Jurkat, Clone E6-1 (cell line): ENCODE measurements at regions not wholly inside any gene's neighbourhood (a gene's known extent, or its start where the extent isn't known, plus 50 kb on each side); places are given as distances from the start of the nearest gene placed in this dataset.
"Not testable (repeated sequence)": the region's sequence is repeated elsewhere in the genome, so short reads cannot be mapped to it uniquely, and the experiment has no call there.

Source experiments
- DNase-seq: peaks from one replicate; pipeline ENCODE4 v3.0.0-alpha.2; 2011; ENCODE audit warnings: low read depth, low spot score
- H3K4me3 ChIP-seq: 2 replicates; pipeline ENCODE4 v1.5.1; 2011; ENCODE audit warnings: mild to moderate bottlenecking, low read length, control low read depth, moderate library complexity

- no peak overlapping the region for H3K4me3 ChIP-seq
- DNase-seq: no peak
Measured at GRCh38 chr7:24422441-24423010, 138.5 kb downstream of the NPY start.

- no peak overlapping the region for H3K4me3 ChIP-seq
- no peak for DNase-seq
Measured at GRCh38 chr7:24425664-24426063, 141.7 kb downstream of the NPY start.

DNA sequence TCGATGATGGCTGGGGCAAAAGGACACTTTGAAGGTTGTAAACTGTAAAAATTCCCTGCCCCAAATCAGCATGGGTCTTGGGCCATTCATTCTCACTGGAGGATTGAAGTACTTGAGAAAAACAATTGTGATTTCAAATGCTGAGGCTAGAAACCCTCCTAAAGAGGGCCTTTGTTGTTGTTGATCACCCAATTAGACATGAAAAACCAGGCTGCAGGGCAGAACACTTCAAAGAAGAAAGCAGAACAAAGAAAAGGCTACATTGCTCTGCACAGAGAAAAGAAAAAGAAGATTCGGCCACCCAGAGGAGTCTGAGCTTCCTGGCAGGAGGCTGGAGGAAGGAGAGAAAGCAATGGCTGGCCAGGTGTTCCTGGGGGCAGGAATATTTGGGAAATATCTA is 143.1 kb downstream of the NPY start:
- DNase-seq: no peak

GRCh38 chr7:24428676-24429075 is 144.6 kb upstream of the PALS2 start:
- DNase-seq: no peak

More for the DNA sequence above, 143.1 kb downstream of the NPY start:
- H3K4me3 ChIP-seq: no peak overlapping the region

DNA sequence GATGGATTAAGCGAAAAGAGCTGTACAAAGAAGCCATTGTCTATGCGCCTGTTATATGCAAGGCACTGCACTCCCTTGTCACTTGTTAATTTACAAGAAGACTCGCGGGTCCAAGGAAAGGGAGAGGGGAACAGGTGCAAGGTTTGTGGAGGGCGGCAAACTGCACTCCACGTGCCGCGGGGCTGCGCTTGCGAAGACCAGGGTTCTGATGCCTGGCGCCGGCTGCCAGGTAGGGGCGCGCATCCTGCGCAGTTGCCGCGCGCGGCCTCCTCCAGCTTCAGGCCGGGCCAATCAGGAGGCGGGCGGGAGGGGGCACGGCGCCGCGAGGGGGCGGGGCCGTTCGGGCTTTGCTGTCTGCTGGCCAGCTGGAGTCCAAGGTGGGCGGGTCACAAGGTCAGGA is 140.6 kb upstream of the PALS2 start:
- DNase-seq: no peak

More at GRCh38 chr7:24428676-24429075, 144.6 kb upstream of the PALS2 start:
- H3K4me3 ChIP-seq: no peak overlapping the region

GRCh38 chr7:24434972-24435371 is 138.3 kb upstream of the PALS2 start:
- no peak overlapping the region for H3K4me3 ChIP-seq
- DNase-seq: no peak

More for the DNA sequence above, 140.6 kb upstream of the PALS2 start:
- H3K4me3 ChIP-seq: no peak overlapping the region

DNA sequence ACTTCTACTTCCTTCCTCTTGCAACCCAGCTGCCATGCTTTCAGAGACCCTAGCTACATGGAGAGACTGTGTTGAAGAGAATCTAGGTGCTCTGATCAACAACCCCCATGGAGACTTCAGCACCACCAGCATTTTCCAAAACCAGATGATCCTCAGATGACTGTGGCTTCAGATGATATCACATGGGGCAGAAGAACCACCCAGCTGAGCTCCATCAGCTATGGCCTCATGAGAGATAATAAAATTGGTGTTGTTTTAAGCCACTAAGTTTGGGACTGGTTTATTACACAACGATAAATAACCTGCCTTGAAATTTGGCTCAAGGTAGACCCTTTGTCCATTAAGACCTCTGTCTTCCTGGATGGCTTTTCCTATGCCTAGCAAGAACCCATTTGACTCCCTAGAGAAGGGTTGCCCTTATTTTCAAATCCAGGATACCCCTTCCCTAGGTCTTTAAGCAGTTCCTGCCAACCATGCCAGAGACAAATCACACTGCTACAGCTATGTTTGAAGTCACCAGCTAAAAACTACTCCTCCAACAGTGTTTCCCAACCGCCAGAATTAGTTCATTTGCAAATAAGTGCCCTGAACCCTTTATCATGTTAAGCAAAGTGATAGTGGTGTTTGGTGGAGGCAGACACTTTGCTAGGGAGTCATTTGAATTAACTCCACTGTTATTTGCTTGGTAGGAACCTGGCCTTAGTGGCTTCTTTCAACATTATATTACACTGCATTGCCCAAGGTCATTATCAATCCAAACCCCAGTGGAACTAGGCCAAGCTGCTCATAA is 136.9 kb upstream of the PALS2 start:
- DNase-seq: no peak
- H3K4me3 ChIP-seq: no peak overlapping the region

- DNase-seq: peak; percentile 98
- H3K4me3 ChIP-seq: no peak overlapping the region
Measured at GRCh38 chr7:24438232-24438631, 135.0 kb upstream of the PALS2 start.

- not testable (repeated sequence) for H3K4me3 ChIP-seq, DNase-seq
Measured at GRCh38 chr7:24439104-24439503, 134.1 kb upstream of the PALS2 start.

- DNase-seq: no peak
- H3K4me3 ChIP-seq: no peak overlapping the region
Measured at GRCh38 chr7:24440892-24441291, 132.4 kb upstream of the PALS2 start.

DNA sequence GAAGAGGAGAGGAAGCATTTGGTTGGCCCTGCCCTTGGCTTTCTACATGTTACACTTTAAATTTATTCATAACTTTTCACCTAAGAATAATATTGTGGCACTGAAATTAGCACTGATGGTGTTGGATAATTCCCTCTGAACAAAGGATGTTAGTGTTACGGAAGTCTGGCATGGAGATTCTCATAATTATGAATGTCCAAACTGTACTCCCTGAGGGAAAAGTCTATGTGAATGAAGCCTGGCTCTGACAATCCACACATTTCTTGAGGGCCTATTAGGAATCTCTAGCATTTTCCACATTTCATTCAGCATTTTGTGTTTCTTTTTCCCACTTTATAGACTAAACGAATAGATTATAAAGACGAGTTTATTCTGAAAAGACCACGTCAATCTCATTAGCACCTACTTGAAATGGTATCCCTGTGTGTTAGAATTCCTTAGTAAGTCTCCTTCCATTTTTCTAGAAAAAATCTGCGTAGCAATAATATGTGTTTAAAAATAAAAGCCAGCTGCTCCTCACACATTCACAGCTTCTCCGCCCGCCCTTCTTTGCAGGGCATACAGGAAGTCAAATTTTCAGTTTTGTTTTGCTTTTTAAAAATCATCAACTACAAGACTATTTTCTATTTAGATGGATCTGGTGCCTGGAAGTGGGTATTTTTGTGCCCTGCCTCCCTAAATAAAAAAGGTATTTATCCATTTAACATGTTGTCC is 131.8 kb upstream of the PALS2 start:
- DNase-seq: no peak
- no peak overlapping the region for H3K4me3 ChIP-seq

- no peak for DNase-seq
- H3K4me3 ChIP-seq: no peak overlapping the region
Measured at GRCh38 chr7:24442170-24442777, 131.0 kb upstream of the PALS2 start.

DNA sequence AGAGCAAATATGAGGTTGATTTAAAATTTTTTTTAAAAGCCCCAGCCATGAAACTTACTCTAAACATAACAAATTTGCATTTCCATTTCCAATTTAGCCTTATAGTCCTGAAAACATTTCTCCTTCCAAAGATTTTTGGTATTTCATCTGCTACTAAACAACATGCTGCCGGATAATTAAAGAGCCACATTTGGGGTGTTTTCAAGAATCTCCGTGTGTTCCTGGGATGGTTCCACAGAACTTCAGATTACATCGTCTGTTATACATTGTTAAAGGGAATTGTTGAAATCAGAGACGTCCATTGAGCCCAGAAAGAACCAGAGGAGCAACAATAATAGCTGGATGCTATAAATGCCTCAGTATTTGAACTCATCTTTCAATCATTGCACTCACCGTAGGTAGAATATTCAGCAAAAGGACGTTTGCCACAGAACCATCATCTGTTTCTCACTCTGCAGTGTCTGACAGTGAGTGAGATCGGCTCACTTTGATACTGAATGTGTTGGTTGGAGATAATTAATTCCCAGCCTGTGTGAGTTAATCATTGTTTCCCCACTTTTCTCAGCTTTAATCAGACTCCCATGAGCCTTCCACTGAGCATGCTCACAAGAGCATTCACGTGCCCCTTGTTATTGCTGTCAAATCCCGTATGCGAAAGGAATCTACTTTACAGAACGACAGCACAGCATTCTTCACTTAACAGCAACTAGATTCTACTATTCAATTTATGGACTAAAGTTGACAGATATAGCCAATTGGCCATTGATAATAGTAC is 128.4 kb upstream of the PALS2 start:
- no peak overlapping the region for H3K4me3 ChIP-seq
- DNase-seq: no peak

GRCh38 chr7:24448038-24448437 is 125.2 kb upstream of the PALS2 start:
- H3K4me3 ChIP-seq: no peak overlapping the region
- DNase-seq: no peak

GRCh38 chr7:24449416-24449815 is 123.8 kb upstream of the PALS2 start:
- not testable (repeated sequence) for H3K4me3 ChIP-seq, DNase-seq

DNA sequence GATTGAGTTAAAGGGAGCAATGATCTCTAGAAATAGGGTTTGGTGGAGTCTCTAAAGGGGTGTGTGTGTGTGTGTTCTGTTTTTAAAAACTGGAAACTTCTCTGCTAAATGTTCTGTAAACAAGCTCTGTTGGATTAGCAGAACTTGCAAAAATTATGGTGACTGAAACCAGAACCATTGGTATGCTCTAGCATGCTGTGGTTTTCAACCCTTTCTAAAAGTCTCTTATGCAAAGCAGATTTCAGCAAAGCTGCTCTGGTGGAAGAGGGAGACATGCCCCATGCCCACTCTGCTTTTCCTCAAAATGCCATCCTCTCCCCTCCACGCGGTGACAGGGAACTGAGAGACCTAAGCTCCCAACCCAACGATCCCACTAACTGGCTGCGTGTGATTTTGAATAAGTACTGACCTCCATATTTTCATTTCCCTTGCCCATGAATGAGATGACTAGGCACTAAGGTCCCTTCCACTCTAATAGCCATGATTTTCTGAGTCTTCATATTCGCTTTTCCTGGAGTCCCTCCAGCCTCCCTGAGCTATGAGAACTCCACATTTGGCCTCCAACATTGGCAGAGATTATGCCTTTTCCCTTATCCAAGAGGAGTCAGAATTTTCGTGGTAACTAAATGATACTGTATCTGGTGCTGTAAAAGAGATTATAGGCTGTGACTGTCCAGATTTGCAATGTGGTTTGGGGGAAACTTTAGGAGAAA is 117.3 kb upstream of the PALS2 start:
- DNase-seq: no peak
- H3K4me3 ChIP-seq: no peak overlapping the region

- H3K4me3 ChIP-seq: no peak overlapping the region
- DNase-seq: no peak
Measured at GRCh38 chr7:24456526-24457218, 116.6 kb upstream of the PALS2 start.

GRCh38 chr7:24457219-24457558 is 116.1 kb upstream of the PALS2 start:
- no peak for DNase-seq
- H3K4me3 ChIP-seq: no peak overlapping the region
